MM.1S (cell line): ENCODE measurements at regions not wholly inside any gene's neighbourhood (a gene's known extent, or its start where the extent isn't known, plus 50 kb on each side); places are given as distances from the start of the nearest gene placed in this dataset.

Experiments used
- CTCF ChIP-seq: fragments of 300-600 bp; sonication (generic); IDR thresholded peaks from 2 replicates; pipeline ENCODE4 v1.5.1; 2016; ENCODE audit warnings: antibody characterized with exemption, low read length, mixed read lengths
- EZH2 ChIP-seq: fragments of 300-600 bp; sonication (generic); optimal IDR thresholded peaks from 2 replicates; pipeline ENCODE3; 2017; ENCODE audit warnings: low read depth, mild to moderate bottlenecking, antibody characterized with exemption, low read length, mixed read lengths

GRCh38 chr12:28824849-28825248 lies 324.2 kb upstream of the FAR2 start:
- TF ChIP-seq CTCF, result no peak
- TF ChIP-seq EZH2, result no peak
